ENCODE measurements at regions not wholly inside any gene's neighbourhood (a gene's known extent, or its start where the extent isn't known, plus 50 kb on each side); places are given as distances from the start of the nearest gene placed in this dataset.

DNA sequence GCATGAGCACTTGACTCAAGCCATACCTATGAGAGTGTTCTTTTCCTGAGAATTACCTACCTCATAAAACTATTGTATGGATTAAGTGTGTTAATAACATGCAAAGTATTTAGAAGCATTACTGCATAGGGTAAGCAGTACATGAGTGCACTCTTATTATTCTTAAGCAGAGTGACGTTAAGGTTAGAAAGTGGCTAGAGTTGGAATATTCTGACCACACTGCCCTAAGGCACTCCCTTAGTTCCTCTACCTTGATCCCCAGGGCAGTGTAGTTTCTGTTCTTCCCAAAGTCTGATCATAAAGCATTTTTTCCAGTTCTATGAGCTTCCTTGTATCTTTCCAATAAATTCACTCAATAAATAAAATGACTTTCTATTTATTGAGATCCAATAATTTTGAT is 189.2 kb downstream of the PCSK1 start:
- DNase-seq = no peak

GRCh38 chr5:96243203-96243602 is 189.8 kb downstream of the PCSK1 start:
- DNase-seq = no peak

GRCh38 chr5:96242571-96242970 is 190.5 kb downstream of the PCSK1 start:
- no peak for DNase-seq

- no peak for DNase-seq
Measured at GRCh38 chr5:96236831-96237230, 196.2 kb downstream of the PCSK1 start.

DNA sequence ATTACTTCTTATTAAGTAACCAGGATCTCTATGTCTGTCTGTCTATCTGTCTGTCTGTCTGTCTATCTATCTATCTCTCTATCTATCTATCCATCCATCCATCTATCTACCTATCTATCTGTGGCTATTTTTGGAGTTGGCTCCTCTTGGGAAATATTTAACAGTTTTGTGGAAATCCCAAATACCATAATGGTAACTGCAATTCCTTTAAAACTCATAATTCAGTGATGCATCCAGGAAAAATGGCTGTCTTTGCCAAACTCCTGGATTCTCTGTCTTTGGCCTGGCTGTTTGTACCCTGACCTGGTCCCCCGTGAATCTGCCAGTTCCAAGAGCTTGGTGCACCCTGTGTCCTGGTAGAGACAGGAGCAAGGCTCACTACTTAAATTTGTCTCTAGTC is 197.0 kb downstream of the PCSK1 start:
- DNase-seq = no peak

GRCh38 chr5:96235008-96235910 is 197.8 kb downstream of the PCSK1 start:
- no peak for DNase-seq

- DNase-seq = no peak
Measured at GRCh38 chr5:96232602-96233001, 200.4 kb downstream of the PCSK1 start.

- DNase-seq = no peak
Measured at GRCh38 chr5:96229188-96229587, 203.9 kb downstream of the PCSK1 start.

DNA sequence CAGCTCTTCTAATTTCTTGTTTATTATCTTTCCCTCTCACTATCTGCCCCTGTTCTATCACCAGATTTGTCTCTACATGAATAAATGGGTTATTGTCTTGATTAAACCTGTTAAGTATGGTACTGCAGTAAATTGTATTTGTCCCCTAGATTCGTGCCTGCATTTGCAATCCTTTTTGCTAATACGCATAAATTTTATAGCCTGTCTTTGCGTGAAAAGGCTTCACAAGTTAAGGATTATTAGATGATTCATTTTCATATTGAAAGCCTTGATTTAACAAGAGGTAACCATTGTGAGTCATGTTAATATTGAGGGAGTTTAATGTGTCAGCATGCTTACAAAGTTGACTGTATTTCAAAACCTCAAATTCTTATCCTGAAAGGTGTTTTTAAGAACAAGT is 204.6 kb downstream of the PCSK1 start:
- no peak for DNase-seq

GRCh38 chr5:96227957-96228356 is 205.1 kb downstream of the PCSK1 start:
- no peak for DNase-seq

- DNase-seq = no peak
Measured at GRCh38 chr5:96226941-96227552, 206.0 kb downstream of the PCSK1 start.

DNA sequence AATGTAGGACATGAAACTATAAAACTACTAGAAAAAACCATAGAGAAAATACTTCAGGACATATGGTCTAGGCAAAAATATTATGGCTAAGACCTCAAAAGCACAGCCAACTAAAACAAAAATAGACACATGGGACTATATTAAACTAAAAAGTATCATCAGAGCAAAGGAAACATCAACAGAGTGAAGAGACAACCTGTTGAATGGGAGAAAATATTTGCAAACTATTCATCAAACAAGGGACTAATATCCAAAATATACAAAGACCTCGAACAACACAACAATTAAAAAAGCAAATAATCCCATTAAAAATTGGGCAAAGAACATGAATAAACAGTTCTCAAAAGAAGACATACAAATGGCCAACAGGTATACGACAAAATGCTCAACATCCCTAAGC is 210.9 kb downstream of the PCSK1 start:
- DNase-seq = no peak

DNA sequence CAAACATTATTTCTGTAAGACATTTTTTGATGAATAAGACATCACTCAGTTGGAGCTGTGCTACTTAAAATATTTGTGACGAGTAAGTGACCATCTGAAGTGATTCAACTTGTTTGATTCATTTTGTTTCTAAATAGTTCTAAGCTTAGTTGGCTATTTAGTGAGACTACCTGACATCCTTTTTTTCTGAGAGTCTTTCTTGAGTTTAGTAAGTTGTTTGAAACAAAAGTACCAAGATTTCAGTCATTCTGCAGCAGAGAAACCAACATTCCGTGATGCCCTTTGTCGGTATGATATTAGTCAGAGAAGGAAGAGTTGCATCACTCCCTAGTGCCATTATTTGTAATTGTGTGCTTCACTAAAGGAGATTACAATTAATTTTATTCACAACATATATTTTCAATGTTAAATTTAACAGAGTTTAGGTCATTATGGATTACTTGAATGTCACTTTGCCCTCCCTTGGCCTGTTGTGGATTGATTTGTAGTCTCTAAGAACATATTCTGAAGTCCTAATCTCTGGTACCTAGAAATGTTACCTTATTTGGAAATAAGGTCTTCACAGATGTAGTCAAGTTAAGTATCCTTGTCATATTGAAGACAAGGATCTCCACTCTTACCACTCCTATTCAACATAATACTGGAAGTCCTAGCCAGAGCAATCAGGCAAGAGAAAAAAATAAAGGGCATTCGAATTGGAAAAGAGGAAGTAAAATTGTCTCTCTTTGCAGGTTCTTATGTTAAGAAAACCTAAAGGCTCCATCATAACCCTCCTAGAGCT is 212.2 kb downstream of the PCSK1 start:
- DNase-seq = no peak

DNA sequence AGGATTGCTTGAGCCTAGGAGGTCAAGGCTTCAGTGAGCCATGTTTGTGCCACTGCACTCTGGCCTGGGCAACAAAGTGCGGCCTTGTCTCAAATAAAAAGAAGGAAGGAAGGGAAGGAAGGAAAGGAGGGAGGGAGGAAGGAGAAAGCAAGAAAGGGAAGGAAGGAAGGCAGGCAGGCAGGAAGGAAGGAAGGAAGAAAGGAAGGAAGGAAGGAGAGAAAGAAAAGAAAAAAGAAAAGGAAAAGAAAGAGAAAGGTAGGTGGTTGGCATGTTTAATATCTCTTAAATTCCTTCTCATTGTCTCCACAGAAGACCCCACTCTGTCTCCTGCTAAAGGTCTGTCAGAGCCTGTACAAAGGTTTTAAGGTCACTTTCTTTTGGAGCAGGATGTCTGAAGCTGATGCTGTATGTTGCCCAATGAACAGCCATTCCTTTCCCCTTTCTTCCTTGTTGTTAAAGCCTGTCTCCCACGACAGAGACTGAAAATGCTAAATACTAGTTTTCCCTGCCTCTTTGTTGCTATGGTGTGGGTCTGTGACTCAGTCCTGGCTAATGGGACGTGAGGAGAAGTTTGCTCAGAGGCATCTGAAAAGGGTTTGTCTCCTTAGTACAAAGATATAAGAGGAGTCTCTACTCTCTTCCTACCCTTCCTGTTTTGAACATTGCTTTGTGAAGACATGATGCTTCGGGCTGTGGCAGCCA is 213.3 kb downstream of the PCSK1 start:
- DNase-seq = no peak

DNA sequence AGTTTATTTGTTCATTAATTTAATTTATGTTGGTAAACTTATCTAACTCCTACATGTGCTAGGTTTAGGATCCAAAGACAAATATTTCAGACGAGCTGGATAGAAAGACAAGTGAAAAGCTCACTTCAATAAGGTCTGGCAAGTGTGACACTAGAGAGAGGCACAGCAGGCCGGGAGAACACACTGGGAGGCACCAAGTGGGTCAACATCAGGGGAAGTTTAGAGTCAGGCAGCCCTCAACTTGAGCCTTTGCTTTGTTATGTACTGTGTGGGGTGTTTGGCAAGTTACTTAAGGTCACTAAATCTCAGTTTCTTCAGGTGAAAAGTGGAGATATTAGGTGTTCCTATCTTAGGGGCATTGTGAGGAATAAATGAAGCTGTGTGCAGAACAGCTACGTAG is 214.4 kb downstream of the PCSK1 start:
- no peak for DNase-seq

- no peak for DNase-seq
Measured at GRCh38 chr5:96214442-96215197, 218.4 kb downstream of the PCSK1 start.

- no peak for DNase-seq
Measured at GRCh38 chr5:96209829-96210228, 223.2 kb downstream of the PCSK1 start.

GRCh38 chr5:96207420-96207819 is 225.6 kb downstream of the PCSK1 start:
- DNase-seq = no peak

- DNase-seq = no peak
Measured at GRCh38 chr5:96203761-96204160, 229.3 kb downstream of the PCSK1 start.

DNA sequence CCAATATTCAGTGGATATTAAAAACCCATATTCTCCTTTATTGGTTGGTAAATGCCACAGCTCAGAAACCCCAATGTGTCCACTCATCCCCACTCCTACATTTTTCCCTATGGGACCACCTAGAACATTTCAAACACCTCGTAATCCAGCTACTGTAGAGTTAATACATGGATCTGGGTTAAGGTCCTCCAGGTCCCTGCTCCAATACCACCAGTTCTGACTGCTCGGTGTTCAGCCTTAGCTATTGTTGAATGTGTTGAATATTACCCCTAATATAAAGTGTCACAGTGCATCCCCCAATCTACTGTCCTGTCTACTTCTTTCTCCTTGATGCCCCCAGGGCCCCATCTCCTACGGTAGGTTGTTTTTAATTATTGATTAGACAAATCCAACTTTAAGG is 231.5 kb downstream of the PCSK1 start:
- DNase-seq = no peak

DNA sequence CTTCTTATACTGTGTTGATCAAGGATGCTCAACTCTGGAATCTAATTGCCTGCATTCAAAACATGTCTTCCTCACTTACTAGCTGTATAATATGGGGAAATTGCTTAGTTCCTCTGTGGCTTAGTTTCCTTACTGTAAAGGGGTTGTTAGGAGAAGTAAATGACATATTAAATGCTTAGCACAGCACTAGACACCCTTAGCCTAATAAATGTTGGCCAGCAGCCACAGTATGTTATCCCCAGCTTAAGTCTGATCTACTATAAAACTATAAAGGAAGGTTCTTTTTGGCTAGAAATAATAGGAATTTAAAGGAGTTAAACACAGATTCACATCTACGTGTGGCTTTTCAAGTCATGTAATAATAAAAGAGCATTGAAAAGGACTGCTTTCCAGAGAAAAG is 232.4 kb downstream of the PCSK1 start:
- no peak for DNase-seq

DNA sequence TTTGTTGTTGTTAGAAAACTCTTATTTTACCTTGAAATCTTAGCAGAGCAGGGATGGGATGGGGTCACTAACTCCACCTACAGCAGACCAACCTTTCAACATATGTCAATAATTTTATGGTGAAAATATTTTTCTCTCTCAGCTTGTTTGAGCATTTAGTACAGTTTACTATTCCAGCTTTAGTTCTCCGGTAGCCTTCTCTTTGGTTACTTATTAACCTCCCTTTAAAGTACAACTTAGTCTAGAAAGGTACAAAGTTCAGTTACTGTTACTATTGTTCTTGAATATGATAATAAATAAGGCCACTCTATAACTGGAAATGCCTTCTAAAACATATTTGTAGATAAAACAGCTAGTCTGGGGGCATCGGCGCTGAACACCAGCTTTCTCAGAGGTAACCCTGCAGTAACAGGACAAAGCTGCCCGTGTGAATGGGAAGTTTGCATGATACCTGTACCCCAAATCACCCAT is 233.3 kb downstream of the PCSK1 start:
- no peak for DNase-seq
